Left colon (tissue), 2 donors: ENCODE measurements at regions not wholly inside any gene's neighbourhood (a gene's known extent, or its start where the extent isn't known, plus 50 kb on each side); places are given as distances from the start of the nearest gene placed in this dataset.
A peak's percentile ranks its signal among the peaks of the same experiment; 100 is the strongest.
"Not testable (repeated sequence)": the region's sequence is repeated elsewhere in the genome, so short reads cannot be mapped to it uniquely, and the experiment has no call there.

Experiments
- ATAC-seq: fragments of 200-7000 bp; cut with Tn5 transposase; one replicate; pipeline ENCODE4 v1.9.1; 2020; ENCODE audit warnings: mild to moderate bottlenecking, moderate library complexity
- DNase-seq, 2 donors: peaks; one replicate each; pipeline ENCODE4 v3.0.0-alpha.2; 2020
- intact Hi-C, 2 donors: fragments of 100-400 bp; cut with DNase I in 1 of 2; cut with micrococcal nuclease in 1 of 2; formaldehyde crosslinking; loops; one replicate each; pipeline versions ENCODE4 v1.11.2 to v1.14.0; 2022; cut with DNase I, micrococcal nuclease
- donor health status: DM: no; HTN: no; CAD: no.
- donor health status: DM: yes; HTN: yes; CAD: no.

GRCh38 chr13:60214213-60215055, 50.7 kb upstream of the DIAPH3 start:
- intact Hi-C loops: no loop called here
- DNase-seq: no peak
- no peak for ATAC-seq

- intact Hi-C loops: no loop called here
Measured at GRCh38 chr13:60220072-60220471, 56.3 kb upstream of the DIAPH3 start.

GRCh38 chr13:60221581-60221980, 57.9 kb upstream of the DIAPH3 start:
- intact Hi-C loops: no loop called here
- ATAC-seq (no peak), DNase-seq (no peak)

More at GRCh38 chr13:60220072-60220471, 56.3 kb upstream of the DIAPH3 start:
- ATAC-seq (no peak), DNase-seq (no peak)

DNA sequence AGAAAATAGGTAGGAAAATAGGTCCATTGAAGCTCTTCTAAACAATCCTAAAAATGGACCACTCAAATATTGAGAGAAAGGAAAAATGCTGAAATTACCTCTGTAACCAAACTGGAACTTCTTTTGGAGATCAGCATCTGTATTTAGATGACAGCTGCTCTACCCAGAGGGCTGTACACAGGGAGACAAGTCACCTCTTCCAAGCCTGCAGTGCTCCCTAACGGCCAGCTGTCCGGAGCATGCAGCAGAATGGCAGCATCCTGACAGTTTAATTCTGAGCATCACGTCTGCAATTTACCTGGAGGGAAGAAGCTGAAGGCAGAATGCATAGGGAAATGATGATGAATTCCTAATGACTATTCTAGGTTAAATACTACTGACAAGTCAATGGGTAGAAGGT, 62.8 kb upstream of the DIAPH3 start:
- intact Hi-C loops: no loop called here
- DNase-seq: peak in 1 of 2 donors; percentile 15
- ATAC-seq: peak; percentile 75

DNA sequence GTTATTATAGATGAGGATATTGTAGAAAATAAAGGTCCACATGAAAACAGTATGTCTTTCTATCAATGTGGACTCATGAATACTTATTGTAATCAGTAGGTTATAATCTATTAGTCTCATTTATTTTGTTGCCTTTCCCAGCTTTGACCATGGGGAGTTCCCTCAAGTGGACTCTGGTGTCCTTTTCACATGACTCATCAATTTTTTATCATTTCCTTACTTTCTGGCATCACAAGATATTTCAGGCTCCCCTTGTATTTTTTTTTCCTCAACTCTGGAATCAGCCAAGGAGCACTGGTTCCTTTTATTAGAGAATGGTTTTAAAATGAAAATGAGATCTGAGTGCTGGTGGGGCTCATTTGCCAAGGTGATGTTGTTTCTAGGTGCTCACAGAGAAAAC, 63.4 kb upstream of the DIAPH3 start:
- ATAC-seq (no peak), DNase-seq (no peak)
- intact Hi-C loops: no loop called here

- intact Hi-C loops: no loop called here
- DNase-seq (no peak), ATAC-seq (no peak)
Measured at GRCh38 chr13:60229708-60230272, 66.1 kb upstream of the DIAPH3 start.

DNA sequence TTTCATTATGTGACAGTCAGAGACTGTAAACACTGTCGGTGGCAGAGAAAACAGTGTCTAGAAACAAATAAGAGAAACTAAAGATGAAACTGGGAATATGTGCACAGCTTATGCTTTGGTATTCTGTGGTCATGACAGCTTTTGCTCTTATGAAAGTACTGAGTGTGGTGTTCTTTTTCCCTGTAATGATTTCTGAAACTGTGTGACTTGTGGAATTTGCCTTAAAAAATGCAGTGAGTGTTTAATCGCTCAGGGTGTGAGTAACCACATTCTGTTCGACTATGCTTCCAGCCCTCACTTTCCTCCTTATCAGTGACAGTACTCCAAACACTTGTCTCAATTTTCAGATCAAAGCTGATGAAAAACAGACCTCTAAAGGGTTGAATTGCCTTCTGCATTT, 66.9 kb upstream of the DIAPH3 start:
- ATAC-seq: no peak
- intact Hi-C loops: no loop called here
- DNase-seq: no peak

- DNase-seq (no peak), ATAC-seq (peak; percentile 47)
- intact Hi-C loops: no loop called here
Measured at GRCh38 chr13:60242043-60242595, 78.4 kb upstream of the DIAPH3 start.

DNA sequence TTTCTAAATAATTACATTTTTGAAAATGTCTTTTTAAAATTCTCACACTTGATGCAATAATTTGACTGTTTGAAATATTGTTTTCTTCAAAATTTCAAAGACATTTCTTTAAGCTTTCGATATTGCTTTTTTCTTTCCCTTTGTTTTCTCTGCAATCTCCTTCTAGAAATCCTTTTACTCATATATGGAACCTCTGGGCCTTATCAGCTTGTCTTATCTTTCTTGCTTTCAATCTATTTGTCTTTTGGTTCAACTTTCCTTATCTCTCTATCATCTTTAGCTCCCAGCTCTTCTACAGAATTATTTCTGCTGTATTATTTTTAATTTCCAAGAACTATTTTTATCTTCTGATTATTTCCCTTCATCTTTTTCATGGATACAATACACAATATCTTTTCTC, 80.7 kb upstream of the DIAPH3 start:
- intact Hi-C loops: no loop called here
- DNase-seq (no peak), ATAC-seq (no peak)

DNA sequence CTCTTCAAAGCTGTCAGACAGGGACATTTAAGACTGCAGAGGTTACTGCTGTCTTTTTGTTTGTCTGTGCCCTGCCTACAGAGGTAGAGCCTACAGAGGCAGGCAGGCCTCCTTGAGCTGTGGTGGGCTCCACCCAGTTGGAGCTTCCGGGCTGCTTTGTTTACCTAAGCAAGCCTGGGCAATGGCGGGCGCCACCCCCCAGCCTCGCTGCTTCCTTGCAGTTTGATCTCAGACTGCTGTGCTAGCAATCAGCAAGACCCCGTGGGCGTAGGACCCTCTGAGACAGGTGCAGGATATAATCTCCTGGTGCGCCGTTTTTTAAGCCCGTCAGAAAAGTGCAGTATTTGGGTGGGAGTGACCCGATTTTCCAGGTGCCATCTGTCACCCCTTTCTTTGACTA, 87.7 kb upstream of the DIAPH3 start:
- intact Hi-C loops, ATAC-seq, DNase-seq: not testable (repeated sequence)

GRCh38 chr13:60258349-60258748, 94.6 kb upstream of the DIAPH3 start:
- intact Hi-C loops: no loop called here
- ATAC-seq (no peak), DNase-seq (no peak)

- ATAC-seq: no peak
- intact Hi-C loops: no loop called here
Measured at GRCh38 chr13:60260440-60260839, 96.7 kb upstream of the DIAPH3 start.

DNA sequence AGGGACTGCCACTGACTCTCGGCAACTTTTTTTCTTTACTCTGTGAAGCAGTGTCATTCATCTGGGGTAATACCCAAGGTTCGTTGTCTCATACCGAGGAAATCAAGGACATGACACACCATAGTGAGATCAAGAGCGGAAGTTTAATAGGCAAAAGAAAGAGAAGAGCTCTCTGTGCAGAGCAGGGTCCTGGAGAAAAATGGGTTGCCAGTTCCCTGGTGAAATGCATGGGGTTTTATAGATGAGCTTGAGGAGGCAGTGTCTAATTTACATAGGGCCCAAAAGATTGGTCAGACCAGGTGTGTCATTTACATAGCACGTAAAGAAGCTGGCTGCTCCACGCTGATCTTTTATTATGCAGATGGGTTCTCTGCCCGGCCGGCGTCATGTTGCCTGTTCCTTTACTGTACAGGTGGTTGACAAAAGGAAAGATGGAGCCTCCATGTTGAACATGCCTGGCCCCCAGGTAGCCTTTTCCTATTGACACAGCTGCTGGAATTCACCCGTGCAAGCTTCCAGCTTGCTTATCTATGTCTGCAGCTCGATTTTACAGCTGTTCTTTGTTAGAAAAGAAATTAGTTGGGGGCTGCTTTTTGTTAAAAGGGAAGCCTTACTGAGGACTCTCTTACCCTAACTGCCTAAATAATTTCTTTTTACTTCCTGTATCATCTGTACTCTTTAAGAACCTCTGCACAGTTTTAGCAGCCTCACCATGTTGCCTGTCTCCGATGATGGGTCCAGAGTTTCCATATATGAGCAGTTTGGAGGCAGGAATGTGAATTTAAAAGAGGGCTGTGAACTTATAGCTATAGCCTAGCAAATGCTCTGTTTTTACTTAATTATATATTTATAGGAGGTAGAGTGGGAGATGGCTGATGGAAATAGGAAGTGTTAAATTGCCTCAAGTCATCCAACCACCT, 98.0 kb upstream of the DIAPH3 start:
- ATAC-seq (peak; percentile 49), DNase-seq (no peak)
- intact Hi-C loops: no loop called here

More at GRCh38 chr13:60260440-60260839, 96.7 kb upstream of the DIAPH3 start:
- DNase-seq: no peak

GRCh38 chr13:60265566-60265965, 101.8 kb upstream of the DIAPH3 start:
- ATAC-seq: no peak
- DNase-seq: no peak
- intact Hi-C loops: no loop called here

DNA sequence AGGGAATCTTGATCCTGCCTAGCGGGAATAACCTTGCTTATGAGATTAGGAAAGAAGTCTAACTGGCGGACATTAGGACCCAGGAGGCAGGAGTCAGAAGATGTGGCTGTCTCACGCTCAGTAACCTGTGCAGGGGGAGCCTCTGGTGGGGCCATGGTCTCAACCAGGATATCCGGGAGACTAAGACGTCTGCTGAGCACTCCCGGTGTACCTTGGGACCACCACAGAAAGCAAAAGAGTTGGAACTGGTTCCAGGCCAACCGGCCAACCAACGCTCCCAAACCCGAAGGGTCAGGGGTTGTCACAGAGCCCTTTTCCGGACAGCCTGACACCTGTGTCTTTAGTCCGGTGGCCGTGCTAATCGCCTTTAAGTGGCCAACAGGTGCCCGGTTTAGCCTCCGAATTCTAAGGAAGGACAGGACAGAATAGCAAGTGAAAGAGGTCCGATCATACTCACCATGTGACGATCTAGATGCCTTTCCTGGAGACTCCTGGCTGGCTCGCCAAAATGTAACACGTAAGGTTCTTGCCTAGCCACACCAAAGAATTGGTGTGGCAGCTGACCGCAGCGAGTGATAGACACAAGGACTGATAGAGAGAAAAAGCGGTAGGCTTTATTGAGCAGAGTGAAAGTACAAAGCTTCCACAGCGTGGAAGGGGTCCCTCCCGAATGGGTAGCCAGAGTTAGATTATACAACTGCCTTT, 103.9 kb upstream of the DIAPH3 start:
- intact Hi-C loops: no loop called here
- peak; percentile 74 for ATAC-seq
- DNase-seq: peak; percentile 30 to 41

DNA sequence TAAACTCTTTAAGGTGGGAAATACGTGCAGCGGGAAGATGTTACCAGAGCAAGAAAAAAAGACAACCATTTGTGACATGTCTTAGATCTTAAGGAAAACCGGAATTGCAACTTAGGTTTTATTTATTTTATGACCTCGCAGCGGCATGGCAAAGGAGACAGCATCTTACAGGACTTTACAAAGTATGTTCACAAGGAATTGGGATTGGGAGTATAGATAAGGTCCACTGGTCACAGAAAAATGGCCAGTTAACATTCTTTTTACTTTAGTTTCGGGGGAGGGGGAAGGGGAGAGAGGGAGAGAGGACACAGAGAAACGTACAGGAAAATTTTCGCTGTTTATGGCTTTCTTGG, 104.5 kb upstream of the DIAPH3 start:
- ATAC-seq (peak; percentile 17), DNase-seq (no peak)
- intact Hi-C loops: no loop called here

GRCh38 chr13:60273971-60274527, 110.3 kb upstream of the DIAPH3 start:
- intact Hi-C loops: no loop called here
- DNase-seq (no peak), ATAC-seq (no peak)

- ATAC-seq (no peak), DNase-seq (no peak)
- intact Hi-C loops: no loop called here
Measured at GRCh38 chr13:60274655-60275054, 110.9 kb upstream of the DIAPH3 start.

GRCh38 chr13:60275208-60275607, 111.5 kb upstream of the DIAPH3 start:
- ATAC-seq (no peak), DNase-seq (no peak)
- intact Hi-C loops: no loop called here
